GM18867 (cell line): ENCODE measurements at regions not wholly inside any gene's neighbourhood (a gene's known extent, or its start where the extent isn't known, plus 50 kb on each side); places are given as distances from the start of the nearest gene placed in this dataset.

Source experiments
- ATAC-seq: cut with Tn5 transposase; IDR thresholded peaks from one replicate; pipeline ENCODE4 v1.9.1; 2021; ENCODE audit warnings: mild to moderate bottlenecking, moderate library complexity; ENCODE audit not compliant: unreplicated experiment

DNA sequence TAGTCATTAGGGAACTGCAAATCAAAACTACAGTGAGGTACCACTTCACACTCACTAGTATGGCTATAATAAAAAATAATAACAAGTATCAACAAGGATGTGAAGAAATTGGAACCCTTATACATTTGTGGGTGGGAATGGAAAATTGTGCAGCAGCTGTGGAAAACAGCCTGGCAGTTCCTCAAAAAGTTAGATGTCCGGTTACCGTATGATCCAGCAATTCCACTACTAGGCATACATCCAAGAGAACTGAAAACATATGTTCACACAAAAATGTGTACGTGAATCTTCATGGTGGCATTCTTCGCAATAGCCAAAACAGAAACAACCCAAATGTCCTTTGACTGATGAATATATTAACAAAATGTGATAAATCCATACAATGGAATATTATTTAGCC, 187.9 kb upstream of the LYSMD4 start:
- ATAC-seq = no peak

DNA sequence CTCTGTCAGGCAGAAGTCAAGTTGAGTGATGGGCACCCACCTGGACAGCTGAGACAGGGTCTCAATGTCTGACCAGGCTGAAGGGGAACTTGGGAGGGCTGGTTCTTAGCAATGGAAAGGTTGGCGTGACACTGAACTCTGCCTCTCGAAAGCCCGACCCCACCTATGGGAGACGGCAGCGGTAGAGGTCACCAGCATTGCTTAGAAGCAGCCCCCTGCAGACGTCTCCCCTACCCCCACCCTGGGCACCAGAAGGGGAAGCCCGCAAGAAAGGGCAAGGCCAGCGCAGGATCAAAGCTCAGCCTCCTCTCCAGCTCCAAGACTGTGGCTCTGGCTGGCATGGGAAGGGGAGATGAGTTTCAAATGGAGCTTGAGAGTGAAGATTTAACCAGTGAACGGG, 184.8 kb upstream of the LYSMD4 start:
- no peak for ATAC-seq

- ATAC-seq = no peak
Measured at GRCh38 chr15:99917252-99917651, 184.0 kb upstream of the LYSMD4 start.

GRCh38 chr15:99916668-99917223, 183.5 kb upstream of the LYSMD4 start:
- no peak for ATAC-seq

GRCh38 chr15:99914723-99915122, 181.5 kb upstream of the LYSMD4 start:
- no peak for ATAC-seq

- no peak for ATAC-seq
Measured at GRCh38 chr15:99911816-99912215, 178.6 kb upstream of the LYSMD4 start.

GRCh38 chr15:99909592-99910295, 176.5 kb upstream of the LYSMD4 start:
- ATAC-seq = peak; percentile 59

DNA sequence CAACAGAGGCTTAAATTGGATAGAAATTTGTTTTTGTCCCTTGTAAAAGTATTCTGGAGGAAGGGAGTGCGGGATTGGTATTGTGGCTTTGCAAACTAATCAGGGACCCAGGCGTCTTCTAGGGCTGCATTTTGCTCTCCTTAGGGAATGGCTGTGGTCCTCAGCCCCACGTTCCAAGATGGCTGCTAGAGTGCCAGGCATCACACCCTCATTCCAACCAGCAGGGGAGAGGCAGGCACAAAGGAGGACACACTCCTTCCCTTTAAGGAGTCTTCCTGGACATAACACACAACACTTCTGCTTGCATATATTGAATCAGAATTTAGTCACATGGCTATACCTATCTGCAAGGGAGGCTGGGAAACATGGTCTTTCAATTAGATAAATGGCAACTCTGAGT, 174.5 kb upstream of the LYSMD4 start:
- no peak for ATAC-seq

GRCh38 chr15:99906793-99907192, 173.6 kb upstream of the LYSMD4 start:
- ATAC-seq = no peak

DNA sequence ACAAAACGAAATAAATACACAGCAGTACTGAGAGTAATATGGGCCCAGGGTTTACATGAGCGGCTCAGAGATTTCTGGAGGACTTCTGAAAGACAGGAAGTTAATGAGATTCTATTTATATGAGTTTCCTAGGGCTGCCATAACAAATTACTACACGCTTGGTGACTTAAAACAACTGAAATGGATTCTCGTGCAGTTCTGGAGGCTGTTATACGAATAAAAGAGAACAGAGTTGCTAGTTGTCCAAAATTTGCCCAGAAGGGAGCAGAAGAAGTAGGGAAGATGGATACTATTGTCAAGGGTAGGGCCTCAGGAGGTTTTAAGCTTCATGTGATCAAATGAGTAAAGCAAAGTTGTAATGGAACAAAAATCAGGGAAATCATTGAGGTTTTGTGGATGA, 173.1 kb upstream of the LYSMD4 start:
- ATAC-seq = no peak

DNA sequence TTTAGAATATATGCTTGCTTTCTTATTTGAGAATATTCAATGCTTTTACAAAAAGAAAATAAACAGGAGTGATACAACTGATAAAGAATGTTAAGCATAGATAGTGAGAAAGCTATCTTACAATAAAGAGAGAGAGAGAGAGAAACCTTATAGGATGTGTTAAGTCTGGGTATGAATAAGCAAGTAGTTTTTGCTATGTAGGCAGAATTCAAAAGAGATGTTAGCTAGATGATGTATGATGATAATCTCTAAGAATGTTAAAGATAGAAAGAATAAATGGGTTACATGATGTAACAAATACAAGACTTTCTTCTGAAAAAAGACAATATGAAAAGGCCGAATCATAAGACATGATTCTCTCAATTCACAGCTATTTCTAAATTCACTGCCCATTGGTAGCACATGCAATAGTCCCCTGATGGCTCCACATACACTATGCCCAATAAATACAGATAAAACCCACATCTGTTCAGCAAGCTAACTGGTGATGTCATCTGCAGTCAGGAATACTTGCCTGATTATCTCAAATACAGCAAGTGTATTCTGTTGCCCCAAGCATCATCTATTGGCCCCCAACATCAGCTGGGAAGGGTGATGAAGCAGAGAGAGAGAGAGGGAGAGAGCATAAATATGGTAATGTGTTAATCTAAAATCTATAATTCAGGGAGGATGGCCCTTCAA, 169.2 kb upstream of the LYSMD4 start:
- ATAC-seq = no peak

DNA sequence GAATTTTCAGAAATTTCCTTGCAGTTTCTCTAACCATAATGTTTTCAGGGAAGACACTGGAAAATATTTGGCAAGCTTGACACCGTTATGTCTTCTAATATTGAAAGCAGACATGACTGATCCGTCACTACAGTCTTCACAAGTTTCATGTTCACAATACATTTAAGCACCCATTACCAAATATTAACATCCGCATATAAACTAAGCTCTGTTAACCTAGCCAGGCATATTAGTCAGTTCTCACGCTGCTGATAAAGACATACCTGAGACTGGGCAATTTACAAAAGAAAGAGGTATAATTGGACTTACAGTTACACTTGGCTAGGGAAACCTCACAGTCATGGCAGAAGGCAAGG, 162.7 kb upstream of the LYSMD4 start:
- peak; percentile 27 for ATAC-seq

DNA sequence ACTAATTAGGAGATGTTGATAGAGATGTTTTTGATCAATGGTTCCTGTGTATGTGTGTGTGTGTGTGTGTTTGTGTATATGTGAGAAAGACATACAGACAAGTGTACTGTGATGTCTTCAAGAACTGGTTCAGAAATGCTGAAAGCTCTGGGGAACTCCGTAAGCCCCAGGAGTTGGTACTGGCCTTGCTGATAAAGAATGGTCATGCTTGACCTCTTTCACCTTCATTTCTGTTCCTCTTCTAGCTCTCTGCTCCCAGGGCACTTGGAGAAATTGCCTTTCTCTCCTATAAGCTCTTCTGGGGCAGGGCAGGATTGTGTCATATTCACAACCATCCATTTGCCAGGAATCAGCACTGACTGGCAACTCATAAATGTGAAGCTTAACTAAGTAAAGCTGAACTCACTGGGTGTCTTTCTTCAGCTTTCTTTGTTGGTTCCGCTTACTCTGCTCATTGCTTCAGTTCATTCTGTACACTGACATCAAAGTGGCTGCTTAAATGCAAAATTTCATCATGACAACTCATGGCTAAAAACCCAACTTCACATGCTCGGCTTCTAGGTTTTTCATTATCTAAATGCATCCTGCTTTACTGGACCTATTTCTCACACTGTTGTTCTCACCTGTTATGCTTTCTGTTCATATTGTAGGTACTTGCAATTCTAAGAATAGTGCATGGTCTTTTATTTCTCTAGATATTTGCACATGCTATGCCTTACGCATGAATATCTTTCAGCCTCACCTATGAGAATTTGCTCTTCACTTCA, 162.1 kb upstream of the LYSMD4 start:
- ATAC-seq = peak; percentile 66

- no peak for ATAC-seq
Measured at GRCh38 chr15:99878835-99879234, 145.6 kb upstream of the LYSMD4 start.

DNA sequence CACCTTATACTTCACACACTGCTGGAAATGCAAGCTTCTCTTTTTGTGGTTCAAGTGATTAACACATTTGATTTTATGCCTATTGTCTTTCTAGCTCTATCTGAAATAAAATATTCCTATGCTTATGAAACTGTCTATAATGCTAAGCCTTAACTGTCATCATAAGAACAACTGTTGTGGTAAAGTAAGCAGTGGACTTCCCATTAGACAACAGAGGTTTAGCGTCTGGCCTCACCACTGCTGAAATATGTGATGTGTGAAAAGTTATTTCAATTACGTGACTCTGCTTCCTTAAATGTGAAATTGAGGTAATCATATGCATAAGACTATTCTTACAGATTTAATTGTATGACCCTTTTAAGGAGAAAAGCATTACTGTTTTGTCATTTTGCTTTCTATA, 140.2 kb upstream of the LYSMD4 start:
- ATAC-seq = no peak

DNA sequence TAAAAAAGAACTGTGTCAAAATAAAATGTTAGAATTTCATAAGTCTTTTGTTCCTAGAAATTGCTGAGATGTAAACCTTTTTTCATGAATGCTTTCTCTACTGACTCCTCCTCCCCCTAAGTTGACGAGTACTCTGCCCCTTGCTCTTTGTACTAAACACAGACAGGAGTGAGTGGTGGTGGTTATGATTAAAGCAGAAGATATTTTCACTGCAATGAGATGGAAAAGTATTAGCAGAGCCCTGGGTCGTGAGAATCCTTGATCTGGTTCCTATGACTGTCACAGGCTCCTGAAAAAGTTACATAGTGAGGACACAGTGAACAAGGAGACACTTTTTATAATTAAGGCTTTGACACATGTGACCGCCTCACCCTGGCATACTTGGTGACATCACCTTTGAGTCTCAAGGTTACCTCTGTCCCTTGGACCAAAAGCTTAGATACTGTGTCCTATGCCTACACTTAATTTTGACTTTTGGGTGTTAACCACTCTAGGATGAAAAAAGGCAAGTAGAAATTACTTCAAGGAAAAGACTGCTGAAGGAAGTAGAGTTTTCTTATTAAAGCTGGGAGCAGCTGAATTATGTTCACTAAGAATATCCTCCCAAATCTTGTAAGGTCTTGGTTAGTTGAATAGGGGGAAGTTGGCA, 130.4 kb upstream of the LYSMD4 start:
- no peak for ATAC-seq

DNA sequence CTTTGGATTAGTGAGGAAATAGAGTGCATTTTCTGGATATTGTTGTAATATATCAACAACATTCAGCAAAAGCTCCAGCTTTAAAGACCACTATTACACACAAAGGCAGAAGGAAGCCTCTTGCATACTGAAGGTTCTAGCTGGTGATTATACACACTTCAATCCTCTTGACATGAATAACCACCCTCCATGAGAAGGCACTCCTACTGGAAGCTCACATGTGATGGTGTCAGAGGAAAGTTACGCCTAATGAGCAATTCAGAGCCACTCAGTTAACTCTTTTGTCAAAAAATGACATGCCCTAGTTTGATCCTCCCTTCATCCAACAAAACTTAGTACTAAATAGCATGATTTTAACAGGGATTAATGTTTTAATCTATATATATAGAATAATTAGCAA, 124.6 kb upstream of the LYSMD4 start:
- ATAC-seq = no peak

DNA sequence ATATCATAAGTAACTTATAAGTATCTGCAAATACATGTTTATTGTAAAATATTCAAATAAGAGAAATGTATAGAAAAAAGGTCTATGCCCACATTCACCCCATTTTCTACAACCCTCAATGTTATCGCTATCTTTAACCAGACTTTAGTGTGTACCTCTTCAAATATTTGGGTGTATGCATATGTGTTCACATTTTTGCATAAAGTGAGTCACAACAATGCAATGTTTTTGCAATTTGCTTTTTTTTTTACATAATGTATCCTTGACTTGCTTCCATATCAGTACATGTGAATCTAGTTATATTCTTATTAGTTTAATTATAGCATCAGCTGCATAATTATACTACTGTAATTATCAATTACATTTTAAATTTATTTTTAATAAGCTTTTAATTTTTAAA, 117.3 kb upstream of the LYSMD4 start:
- no peak for ATAC-seq

- peak; percentile 76 for ATAC-seq
Measured at GRCh38 chr15:99845009-99845408, 111.8 kb upstream of the LYSMD4 start.

GRCh38 chr15:99844150-99844549, 110.9 kb upstream of the LYSMD4 start:
- no peak for ATAC-seq

GRCh38 chr15:99842071-99842470, 108.8 kb upstream of the LYSMD4 start:
- ATAC-seq = peak; percentile 47
